ENCODE measurements at regions not wholly inside any gene's neighbourhood (a gene's known extent, or its start where the extent isn't known, plus 50 kb on each side); places are given as distances from the start of the nearest gene placed in this dataset.
"Not testable (repeated sequence)": the region's sequence is repeated elsewhere in the genome, so short reads cannot be mapped to it uniquely, and the experiment has no call there.

GRCh38 chr6:141753180-141753579, 379.5 kb upstream of the GJE1 start:
- no peak for DNase-seq

- no peak for DNase-seq
Observed at GRCh38 chr6:141752677-141753076, 380.0 kb upstream of the GJE1 start.

GRCh38 chr6:141746324-141746723, 386.4 kb upstream of the GJE1 start:
- DNase-seq = not testable (repeated sequence)

- no peak for DNase-seq
Observed at GRCh38 chr6:141744971-141745370, 387.8 kb upstream of the GJE1 start.

GRCh38 chr6:141744194-141744925, 388.4 kb upstream of the GJE1 start:
- DNase-seq = no peak

- no peak for DNase-seq
Observed at GRCh38 chr6:141736104-141736503, 396.6 kb upstream of the GJE1 start.

GRCh38 chr6:141735126-141735525, 397.6 kb upstream of the GJE1 start:
- DNase-seq = no peak

GRCh38 chr6:141734071-141734840, 398.5 kb upstream of the GJE1 start:
- DNase-seq = no peak

GRCh38 chr6:141729146-141729545, 403.6 kb upstream of the GJE1 start:
- DNase-seq = no peak

GRCh38 chr6:141728330-141728729, 404.4 kb upstream of the GJE1 start:
- DNase-seq = no peak

- no peak for DNase-seq
Observed at GRCh38 chr6:141726248-141726647, 406.5 kb upstream of the GJE1 start.

- no peak for DNase-seq
Observed at GRCh38 chr6:141724731-141725130, 408.0 kb upstream of the GJE1 start.

- DNase-seq = no peak
Observed at GRCh38 chr6:141719476-141719875, 413.2 kb upstream of the GJE1 start.

- DNase-seq = no peak
Observed at GRCh38 chr6:141705431-141705830, 427.3 kb upstream of the GJE1 start.

GRCh38 chr6:141704151-141704550, 428.6 kb upstream of the GJE1 start:
- DNase-seq = no peak

- DNase-seq = no peak
Observed at GRCh38 chr6:141701732-141702131, 431.0 kb upstream of the GJE1 start.

- DNase-seq = peak; percentile 22
Observed at GRCh38 chr6:141700819-141701218, 431.9 kb upstream of the GJE1 start.

GRCh38 chr6:141688916-141689315, 443.8 kb upstream of the GJE1 start:
- DNase-seq = no peak

GRCh38 chr6:141685416-141685815, 447.3 kb upstream of the GJE1 start:
- DNase-seq = peak; percentile 12

GRCh38 chr6:141682391-141682790, 450.3 kb upstream of the GJE1 start:
- peak; percentile 16 for DNase-seq

- peak; percentile 48 for DNase-seq
Observed at GRCh38 chr6:141677598-141678211, 455.0 kb upstream of the GJE1 start.

GRCh38 chr6:141675957-141676356, 456.8 kb upstream of the GJE1 start:
- DNase-seq = peak; percentile 50

GRCh38 chr6:141669141-141669540, 463.6 kb upstream of the GJE1 start:
- DNase-seq = no peak

All from fibroblast of skin of right biceps (primary cell).